GM23248 (cell line): ENCODE measurements at regions not wholly inside any gene's neighbourhood (a gene's known extent, or its start where the extent isn't known, plus 50 kb on each side); places are given as distances from the start of the nearest gene placed in this dataset.

ENCODE experiments used
- DNase-seq: peaks from one replicate; pipeline ENCODE4 v3.0.0-alpha.2; 2015
- H2AFZ ChIP-seq: fragments of 200-600 bp; sonication (generic); 2 replicates; pipeline ENCODE4 v1.6.1; 2016; ENCODE audit warnings: antibody characterized with exemption
- H3F3A ChIP-seq: fragments of 200-600 bp; sonication (generic); 2 replicates; pipeline ENCODE4 v1.6.1; 2016; ENCODE audit warnings: mild to moderate bottlenecking, antibody characterized with exemption, mixed run types; ENCODE audit not compliant: insufficient read depth
- H3K27ac ChIP-seq: fragments of 200-600 bp; sonication (generic); 2 replicates; pipeline ENCODE4 v1.5.1; 2016; ENCODE audit warnings: mild to moderate bottlenecking
- H3K27me3 ChIP-seq: fragments of 200-600 bp; sonication (generic); replicated peaks from 2 replicates; pipeline ENCODE4 v1.6.1; 2016; ENCODE audit warnings: mild to moderate bottlenecking; ENCODE audit not compliant: insufficient read depth
- H3K36me3 ChIP-seq: fragments of 200-600 bp; sonication (generic); 2 replicates; pipeline ENCODE4 v1.6.1; 2016; ENCODE audit warnings: low read depth, mild to moderate bottlenecking
- H3K4me1 ChIP-seq: fragments of 200-600 bp; sonication (generic); 2 replicates; pipeline ENCODE4 v1.6.1; 2016; ENCODE audit warnings: mild to moderate bottlenecking; ENCODE audit not compliant: insufficient read depth
- H3K4me2 ChIP-seq: fragments of 200-600 bp; sonication (generic); one replicate; pipeline ENCODE4 v1.6.1; 2016; ENCODE audit warnings: mild to moderate bottlenecking; ENCODE audit not compliant: unreplicated experiment
- H3K4me3 ChIP-seq: fragments of 200-600 bp; sonication (generic); 2 replicates; pipeline ENCODE4 v1.5.1; 2016; ENCODE audit warnings: mild to moderate bottlenecking
- H3K79me2 ChIP-seq: fragments of 200-600 bp; sonication (generic); 2 replicates; pipeline ENCODE4 v1.6.1; 2016; ENCODE audit warnings: mild to moderate bottlenecking; ENCODE audit not compliant: insufficient read depth
- H3K9ac ChIP-seq: fragments of 200-600 bp; sonication (generic); 2 replicates; pipeline ENCODE4 v1.6.1; 2016; ENCODE audit warnings: mild to moderate bottlenecking
- H3K9me2 ChIP-seq: fragments of 200-600 bp; sonication (generic); 2 replicates; pipeline ENCODE4 v1.6.1; 2016; ENCODE audit warnings: mixed run types, mild to moderate bottlenecking, moderate library complexity; ENCODE audit not compliant: insufficient read depth
- H3K9me3 ChIP-seq: fragments of 200-600 bp; sonication (generic); one replicate; pipeline ENCODE4 v1.6.1; 2017; ENCODE audit warnings: low read depth
- H4K20me1 ChIP-seq: fragments of 200-600 bp; sonication (generic); 2 replicates; pipeline ENCODE4 v1.6.0; 2016; ENCODE audit not compliant: insufficient read depth
- EZH2 ChIP-seq: fragments of 200-600 bp; sonication (generic); IDR thresholded peaks from 2 replicates; pipeline ENCODE4 v1.6.1; 2018; ENCODE audit warnings: antibody characterized with exemption, mild to moderate bottlenecking; ENCODE audit not compliant: insufficient read depth, poor library complexity, severe bottlenecking
- EZH2phosphoT487 ChIP-seq: fragments of 200-600 bp; sonication (generic); IDR thresholded peaks from 2 replicates; pipeline ENCODE4 v1.6.1; 2018; ENCODE audit warnings: antibody characterized with exemption, moderate library complexity, mild to moderate bottlenecking, low read depth; ENCODE audit not compliant: insufficient read depth
- WGBS, 2 experiments: methylation state at CpG; one replicate each; pipeline ENCODE4 v1.1.6; 2015 to 2017; ENCODE audit warnings: low lambda C conversion rate in 2 of 2, low coverage in 1 of 2; ENCODE audit errors: missing lambda C conversion rate in 2 of 2; 5-methylcytosine and 5-hydroxymethylcytosine counted together
- in situ Hi-C: fragments of 300-500 bp; cut with MboI; formaldehyde crosslinking; loops from 2 replicates; pipeline ENCODE4 v1.15.0; 2020

GRCh38 chr9:573691-574410, 267.6 kb upstream of the DMRT1 start:
- Histone ChIP-seq H3K4me1 (no peaks in the 10 kb centered on the region), H3K4me3 (no peak overlapping the region), H3F3A (no peaks in the 10 kb centered on the region), H3K36me3 (no peaks in the 10 kb centered on the region), H4K20me1 (no peaks in the 10 kb centered on the region; the same call in 1 of the 2 replicates), H3K27me3 (no peaks in the 10 kb centered on the region), H3K9ac (no peak overlapping the region), H3K27ac (no peak overlapping the region), H3K9me3 (no peaks in the 10 kb centered on the region), H3K79me2 (no peaks in the 10 kb centered on the region), H3K9me2 (no peaks in the 10 kb centered on the region), H3K4me2 (no peak overlapping the region), H2AFZ (no peak overlapping the region)
- DNase-seq = no peak
- WGBS, 2 experiments = 70 to 72% methylated on average over 10 of the region's 10 CpGs
- in situ Hi-C loops = no loop called here
- no peak for TF ChIP-seq EZH2
- TF ChIP-seq EZH2phosphoT487 = no peak

- no peak for TF ChIP-seq EZH2phosphoT487
- TF ChIP-seq EZH2 = no peak
- WGBS, 2 experiments = 63 to 73% methylated on average over 1 of the region's 1 CpG
- Histone ChIP-seq H3K79me2 (no peaks in the 10 kb centered on the region), H3K4me3 (no peak overlapping the region), H3K27ac (no peak overlapping the region), H3F3A (no peaks in the 10 kb centered on the region), H3K36me3 (no peaks in the 10 kb centered on the region), H3K27me3 (no peaks in the 10 kb centered on the region), H3K4me1 (no peaks in the 10 kb centered on the region), H2AFZ (no peak overlapping the region), H3K9me3 (no peaks in the 10 kb centered on the region), H3K9me2 (no peaks in the 10 kb centered on the region), H3K9ac (no peak overlapping the region), H3K4me2 (no peak overlapping the region), H4K20me1 (no peaks in the 10 kb centered on the region)
- in situ Hi-C loops = no loop called here
- DNase-seq = no peak
Observed at GRCh38 chr9:575139-575538, 266.4 kb upstream of the DMRT1 start.

- no peak overlapping the region for H2AFZ ChIP-seq
- 82 to 84% methylated on average over 35 to 37 of the region's 39 CpGs for WGBS, 2 experiments
- H3F3A ChIP-seq = no peaks in the 10 kb centered on the region
- TF ChIP-seq EZH2 = no peak
- TF ChIP-seq EZH2phosphoT487 = no peak
- H3K27ac ChIP-seq = no peak overlapping the region
- in situ Hi-C loops = no loop called here
- H3K4me1 ChIP-seq = no peaks in the 10 kb centered on the region
- no peak for DNase-seq
- no peaks in the 10 kb centered on the region for H3K9me2 ChIP-seq
- no peaks in the 10 kb centered on the region for H4K20me1 ChIP-seq
- H3K9me3 ChIP-seq = no peaks in the 10 kb centered on the region
- no peaks in the 10 kb centered on the region for H3K27me3 ChIP-seq
- no peaks in the 10 kb centered on the region for H3K79me2 ChIP-seq
- H3K36me3 ChIP-seq = no peaks in the 10 kb centered on the region
- H3K9ac ChIP-seq = no peak overlapping the region
- H3K4me2 ChIP-seq = no peak overlapping the region
- H3K4me3 ChIP-seq = no peak overlapping the region
Observed at GRCh38 chr9:580652-581342, 260.7 kb upstream of the DMRT1 start.

- no peaks in the 10 kb centered on the region for H3K9me2 ChIP-seq
- no peaks in the 10 kb centered on the region for H3K27me3 ChIP-seq
- H3F3A ChIP-seq = no peaks in the 10 kb centered on the region
- H2AFZ ChIP-seq = no peak overlapping the region
- no peak for DNase-seq
- H3K4me2 ChIP-seq = no peak overlapping the region
- no peaks in the 10 kb centered on the region for H3K9me3 ChIP-seq
- no peak overlapping the region for H3K4me3 ChIP-seq
- no peaks in the 10 kb centered on the region for H4K20me1 ChIP-seq
- WGBS, 2 experiments = 37 to 38% methylated on average over 7 of the region's 7 CpGs
- no peak overlapping the region for H3K9ac ChIP-seq
- TF ChIP-seq EZH2phosphoT487 = no peak
- TF ChIP-seq EZH2 = no peak
- H3K79me2 ChIP-seq = no peaks in the 10 kb centered on the region
- H3K27ac ChIP-seq = no peak overlapping the region
- no peaks in the 10 kb centered on the region for H3K36me3 ChIP-seq
- in situ Hi-C loops = no loop called here
- H3K4me1 ChIP-seq = no peaks in the 10 kb centered on the region
Observed at GRCh38 chr9:581673-582497, 259.6 kb upstream of the DMRT1 start.
